ENCODE measurements at regions not wholly inside any gene's neighbourhood (a gene's known extent, or its start where the extent isn't known, plus 50 kb on each side); places are given as distances from the start of the nearest gene placed in this dataset.
"Not testable (repeated sequence)": the region's sequence is repeated elsewhere in the genome, so short reads cannot be mapped to it uniquely, and the experiment has no call there.

GRCh38 chr10:46740368-46740767 lies 161.4 kb downstream of the SYT15 start:
- TF ChIP-seq CTCF, POLR2A (IDR thresholded peaks at IDR 0.05): not testable (repeated sequence)
